Stimulated activated naive CD4-positive, alpha-beta T cell (primary cell): ENCODE measurements at regions not wholly inside any gene's neighbourhood (a gene's known extent, or its start where the extent isn't known, plus 50 kb on each side); places are given as distances from the start of the nearest gene placed in this dataset.
"Not testable (repeated sequence)": the region's sequence is repeated elsewhere in the genome, so short reads cannot be mapped to it uniquely, and the experiment has no call there.

Experiments used
- DNase-seq, 6 experiments: peaks; one replicate each; lab custom pipeline; 2025; lab: John Stamatoyannopoulos, UW

- DNase-seq = no peak
Measured at GRCh38 chr2:150371044-150371818, 116.2 kb downstream of the RND3 start.

- DNase-seq = no peak
Measured at GRCh38 chr2:150370561-150370960, 116.9 kb downstream of the RND3 start.

- DNase-seq = no peak
Measured at GRCh38 chr2:150369862-150370261, 117.6 kb downstream of the RND3 start.

- DNase-seq = no peak
Measured at GRCh38 chr2:150358468-150358807, 129.0 kb downstream of the RND3 start.

- DNase-seq = no peak
Measured at GRCh38 chr2:150357770-150358467, 129.5 kb downstream of the RND3 start.

GRCh38 chr2:150355440-150355839, 132.0 kb downstream of the RND3 start:
- no peak for DNase-seq

- DNase-seq = no peak
Measured at GRCh38 chr2:150353376-150353775, 134.1 kb downstream of the RND3 start.

GRCh38 chr2:150351922-150352321, 135.5 kb downstream of the RND3 start:
- DNase-seq = no peak

- DNase-seq = no peak
Measured at GRCh38 chr2:150350500-150350899, 137.0 kb downstream of the RND3 start.

GRCh38 chr2:150346806-150347205, 140.7 kb downstream of the RND3 start:
- DNase-seq = no peak

GRCh38 chr2:150341982-150342680, 145.3 kb downstream of the RND3 start:
- DNase-seq = no peak

- no peak for DNase-seq
Measured at GRCh38 chr2:150339951-150340350, 147.5 kb downstream of the RND3 start.

- DNase-seq = no peak
Measured at GRCh38 chr2:150339282-150339681, 148.2 kb downstream of the RND3 start.

GRCh38 chr2:150335596-150335995, 151.9 kb downstream of the RND3 start:
- DNase-seq = no peak

- no peak for DNase-seq
Measured at GRCh38 chr2:150332383-150332782, 155.1 kb downstream of the RND3 start.

GRCh38 chr2:150327564-150328489, 159.6 kb downstream of the RND3 start:
- no peak for DNase-seq

- DNase-seq = no peak
Measured at GRCh38 chr2:150325656-150326314, 161.7 kb downstream of the RND3 start.

GRCh38 chr2:150323071-150323470, 164.4 kb downstream of the RND3 start:
- DNase-seq = not testable (repeated sequence)

- no peak for DNase-seq
Measured at GRCh38 chr2:150320608-150321007, 166.9 kb downstream of the RND3 start.

GRCh38 chr2:150319658-150320555, 167.6 kb downstream of the RND3 start:
- DNase-seq = no peak
